HG03097 (cell line): ENCODE measurements at regions not wholly inside any gene's neighbourhood (a gene's known extent, or its start where the extent isn't known, plus 50 kb on each side); places are given as distances from the start of the nearest gene placed in this dataset.
"Not testable (repeated sequence)": the region's sequence is repeated elsewhere in the genome, so short reads cannot be mapped to it uniquely, and the experiment has no call there.

Source experiments
- ATAC-seq: cut with Tn5 transposase; IDR thresholded peaks from one replicate; pipeline ENCODE4 v1.9.1; 2021; ENCODE audit not compliant: unreplicated experiment, low FRiP score

DNA sequence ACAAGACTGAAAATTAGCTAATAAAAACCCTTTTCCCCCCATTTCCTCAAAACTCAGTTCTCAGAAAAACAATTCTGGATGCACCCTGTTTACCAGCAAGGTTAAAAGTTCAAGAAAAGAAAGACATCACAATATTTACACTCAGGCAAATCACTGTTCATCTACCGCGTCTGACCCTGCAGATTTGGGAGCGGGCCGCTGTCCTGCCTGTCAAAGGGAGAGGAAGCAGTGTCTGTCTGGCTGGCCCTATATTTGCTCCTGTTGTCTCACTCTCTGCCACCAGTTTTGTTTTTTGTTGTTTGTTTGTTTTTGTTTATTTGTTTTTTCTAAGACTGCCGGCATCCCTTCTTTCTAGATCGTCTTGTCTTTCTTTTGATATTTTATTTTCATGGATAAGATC lies 299.4 kb downstream of the BCL2L11 start:
- not testable (repeated sequence) for ATAC-seq

- not testable (repeated sequence) for ATAC-seq
These were observed 300.1 kb downstream of the BCL2L11 start for GRCh38 chr2:111420835-111421234.

- ATAC-seq: not testable (repeated sequence)
These were observed 301.2 kb downstream of the BCL2L11 start for GRCh38 chr2:111421949-111422348.

DNA sequence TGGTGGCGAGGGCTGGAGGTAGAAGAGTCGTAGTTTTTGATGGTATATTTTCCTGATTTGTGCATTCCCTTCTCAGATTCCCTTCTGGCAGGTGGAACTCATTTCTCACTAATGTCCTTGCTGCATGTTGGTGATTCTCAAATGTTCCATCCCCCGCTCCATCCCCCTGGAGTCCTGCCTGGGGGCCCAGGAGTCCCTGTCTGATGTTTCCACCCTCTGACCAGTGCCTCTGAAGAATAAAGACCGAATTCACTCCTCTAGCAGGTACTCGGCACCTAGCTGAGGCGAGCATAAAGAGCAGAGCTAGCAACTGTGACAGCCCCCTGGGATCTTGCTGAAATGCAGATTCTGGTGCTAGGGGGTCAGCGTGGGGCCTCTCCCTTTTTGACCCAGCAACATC lies 301.8 kb downstream of the BCL2L11 start:
- ATAC-seq: not testable (repeated sequence)

DNA sequence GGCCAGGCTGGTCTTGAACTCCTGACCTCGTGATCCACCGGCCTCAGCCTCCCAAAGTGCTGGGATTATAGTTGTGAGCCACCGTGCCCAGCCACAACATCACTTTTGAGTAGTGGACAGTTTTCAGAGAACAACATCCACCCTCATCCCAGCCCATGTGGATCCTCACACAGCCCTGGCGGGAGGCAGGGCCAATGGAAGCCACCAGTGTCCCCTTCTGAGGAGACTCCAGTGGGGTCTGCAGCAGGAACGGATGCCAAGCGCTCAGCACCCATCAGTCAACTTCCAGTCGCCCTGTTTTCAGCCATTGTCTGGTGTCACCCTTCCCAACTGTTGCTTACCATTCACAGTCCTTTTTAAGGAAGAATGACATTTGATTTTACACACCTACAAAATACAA lies 302.5 kb downstream of the BCL2L11 start:
- not testable (repeated sequence) for ATAC-seq

- not testable (repeated sequence) for ATAC-seq
These were observed 303.5 kb downstream of the BCL2L11 start for GRCh38 chr2:111424176-111424575.

DNA sequence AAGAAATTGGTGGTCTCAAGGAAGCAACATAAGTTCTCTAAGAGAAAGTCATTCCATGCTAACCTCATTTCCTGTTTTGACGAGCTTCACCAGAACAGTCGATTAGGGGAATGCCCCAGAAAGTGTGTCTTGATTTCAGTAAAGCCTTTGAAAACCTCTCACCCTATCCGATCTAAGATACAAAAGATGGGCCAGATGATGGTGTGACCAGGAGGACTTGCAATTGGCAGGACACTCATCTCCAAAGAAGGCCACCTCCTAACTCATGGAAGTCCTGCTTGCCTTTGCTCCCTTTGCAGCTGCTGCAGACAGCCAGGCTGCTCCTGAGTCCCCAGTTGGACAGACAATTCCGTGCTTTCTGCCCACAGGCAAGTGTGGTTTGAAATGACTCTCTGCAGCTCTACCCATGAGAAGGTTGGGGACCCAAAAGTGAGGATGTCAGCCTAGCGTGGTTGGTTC lies 304.2 kb downstream of the BCL2L11 start:
- not testable (repeated sequence) for ATAC-seq

- not testable (repeated sequence) for ATAC-seq
These were observed 305.1 kb downstream of the BCL2L11 start for GRCh38 chr2:111425789-111426201.

DNA sequence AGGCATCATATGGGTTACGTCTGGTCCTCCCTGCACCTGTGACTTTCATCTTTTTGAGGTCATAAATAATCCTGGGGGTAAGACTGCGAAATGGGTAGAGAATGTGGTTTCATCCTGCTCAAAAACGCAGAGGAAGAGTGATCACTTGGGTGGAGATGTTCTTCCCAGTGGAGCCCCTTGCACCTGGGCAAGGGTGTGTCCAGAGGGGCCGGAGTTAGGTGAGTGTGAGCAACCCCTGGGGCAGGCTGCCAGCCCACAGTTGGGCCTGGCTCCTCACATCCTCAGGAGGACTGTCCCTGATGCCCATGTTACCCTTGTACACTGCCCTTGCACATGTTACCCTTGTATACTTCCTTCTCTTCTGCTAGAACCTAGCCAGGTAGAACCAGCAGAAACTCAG lies 306.6 kb downstream of the BCL2L11 start:
- not testable (repeated sequence) for ATAC-seq

GRCh38 chr2:111428915-111429314 lies 308.2 kb downstream of the BCL2L11 start:
- ATAC-seq: not testable (repeated sequence)

DNA sequence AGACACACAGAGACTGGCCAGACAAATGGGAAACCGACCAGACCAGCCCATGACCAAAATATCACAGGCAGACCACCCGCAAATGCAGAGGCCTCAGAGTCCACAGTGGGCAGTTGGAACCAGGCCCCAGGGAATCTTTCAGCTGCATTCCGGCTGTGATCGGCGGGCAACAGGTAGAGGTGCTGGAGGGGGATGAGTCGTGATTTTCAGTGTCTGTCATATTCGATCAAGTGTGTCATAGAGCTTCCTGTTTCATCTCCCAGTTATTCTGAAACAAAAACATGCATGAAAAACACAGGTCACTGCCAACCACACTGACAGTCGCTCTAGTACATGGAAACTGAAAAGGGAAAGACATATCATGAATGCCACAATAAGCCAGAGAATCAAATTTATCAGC lies 308.6 kb downstream of the BCL2L11 start:
- ATAC-seq: not testable (repeated sequence)

GRCh38 chr2:111430817-111431661 lies 310.3 kb downstream of the BCL2L11 start:
- ATAC-seq: peak; percentile 47

DNA sequence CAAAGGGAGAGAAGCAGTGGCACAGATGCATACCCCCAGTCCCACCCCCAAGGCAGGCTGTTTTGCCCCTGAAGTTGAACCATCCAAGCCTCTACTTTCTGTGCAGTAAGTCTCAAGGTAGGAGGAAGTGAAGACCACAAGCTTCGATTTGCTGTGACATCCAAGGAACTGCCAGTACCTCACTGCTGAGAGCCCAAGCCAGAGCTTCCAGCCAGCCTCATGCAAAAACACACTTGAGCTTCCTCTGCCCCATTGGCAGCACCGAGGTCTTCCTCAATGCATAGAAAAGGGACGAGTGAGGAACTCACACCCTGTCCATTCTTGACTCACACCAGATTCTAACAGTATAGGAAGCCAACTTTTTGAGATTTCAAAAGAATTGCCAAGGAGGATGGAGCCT lies 311.7 kb downstream of the BCL2L11 start:
- not testable (repeated sequence) for ATAC-seq

DNA sequence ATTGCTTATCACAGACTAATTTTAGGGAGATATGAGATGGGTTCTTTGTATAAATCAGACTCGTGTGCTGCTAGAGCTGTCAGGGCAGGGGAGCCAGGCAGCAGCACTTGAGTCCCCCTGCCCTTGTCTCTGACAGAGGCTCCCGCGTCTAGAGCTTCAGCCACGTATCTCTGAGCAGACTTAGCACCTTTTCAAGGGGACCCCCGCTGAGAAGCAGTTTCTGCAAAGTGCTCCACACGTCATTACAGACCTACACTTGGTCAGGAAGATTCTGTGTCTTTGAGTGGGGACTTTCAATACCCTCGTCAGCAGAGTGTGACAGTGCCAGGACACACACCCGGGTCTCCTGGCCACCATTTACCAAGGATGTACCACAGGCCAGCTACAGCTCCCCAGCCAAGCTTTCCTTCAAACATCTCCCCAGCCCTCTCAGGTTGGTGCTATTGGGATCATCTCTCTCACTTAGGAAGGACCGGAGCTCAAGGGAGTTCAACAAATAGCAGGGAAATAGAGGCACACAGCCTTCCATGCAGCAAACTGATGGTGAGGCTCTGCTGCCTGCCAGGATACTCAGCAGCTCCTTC lies 312.3 kb downstream of the BCL2L11 start:
- ATAC-seq: not testable (repeated sequence)

GRCh38 chr2:111433892-111434607 lies 313.3 kb downstream of the BCL2L11 start:
- not testable (repeated sequence) for ATAC-seq

GRCh38 chr2:111434608-111434939 lies 313.9 kb downstream of the BCL2L11 start:
- ATAC-seq: not testable (repeated sequence)

DNA sequence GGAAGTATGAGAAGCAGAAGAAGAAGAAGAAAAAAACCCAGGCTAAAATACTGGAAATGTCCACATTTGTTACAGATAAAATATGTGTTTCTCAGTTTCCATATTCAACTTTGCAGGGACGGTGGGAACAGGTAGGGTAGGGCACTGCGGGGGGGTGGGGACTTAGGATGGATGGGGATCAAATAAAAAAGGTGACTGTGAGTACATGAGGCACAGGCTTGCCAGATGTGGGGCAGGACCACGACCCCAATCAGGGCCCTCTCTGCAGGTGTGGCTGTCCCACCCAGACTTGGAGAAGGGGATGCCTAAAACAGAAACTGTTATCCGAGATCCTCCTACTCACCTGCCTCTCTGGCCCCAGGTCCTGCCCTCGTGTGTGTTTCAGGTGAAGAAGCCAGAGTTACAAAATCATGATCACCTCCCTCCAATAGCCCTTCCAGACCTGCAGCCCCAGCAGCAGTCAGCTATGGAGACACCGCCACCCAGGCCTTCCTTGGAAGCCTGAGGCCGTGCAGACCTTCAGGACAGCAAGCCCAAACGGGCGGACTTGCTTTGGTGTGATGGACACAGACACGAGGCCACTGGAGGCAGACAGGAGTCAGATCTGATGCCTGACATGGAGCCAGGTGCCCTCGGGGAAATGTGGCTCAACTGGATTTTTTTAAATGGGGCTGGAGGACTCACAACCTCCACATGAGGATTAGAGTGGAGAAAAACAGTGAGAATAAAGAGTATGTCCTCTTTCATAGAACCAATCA lies 315.0 kb downstream of the BCL2L11 start:
- ATAC-seq: not testable (repeated sequence)

DNA sequence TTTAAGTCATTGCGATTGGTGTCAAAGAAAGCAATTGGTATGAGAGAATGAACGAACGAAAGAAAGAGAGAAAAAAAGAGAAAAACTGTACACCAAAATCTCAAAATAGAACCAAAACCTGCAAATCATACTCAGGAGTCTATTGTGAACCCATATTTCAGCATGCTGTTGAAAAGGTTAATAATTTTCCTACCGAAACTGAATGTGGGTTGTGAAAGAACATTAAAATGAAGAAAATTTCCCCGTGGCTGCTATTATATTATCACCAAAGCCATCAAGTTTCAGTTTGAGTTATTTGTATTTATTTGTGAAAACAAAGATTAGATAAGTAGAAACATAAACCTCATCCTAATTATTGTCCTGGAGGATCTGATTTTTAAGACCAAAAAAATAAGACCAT lies 315.7 kb downstream of the BCL2L11 start:
- ATAC-seq: peak; percentile 58

- ATAC-seq: not testable (repeated sequence)
These were observed 316.7 kb downstream of the BCL2L11 start for GRCh38 chr2:111437288-111437990.

GRCh38 chr2:111438161-111438560 lies 317.4 kb downstream of the BCL2L11 start:
- ATAC-seq: not testable (repeated sequence)
